ENCODE measurements at regions not wholly inside any gene's neighbourhood (a gene's known extent, or its start where the extent isn't known, plus 50 kb on each side); places are given as distances from the start of the nearest gene placed in this dataset.

- TF ChIP-seq, protein P1, sequence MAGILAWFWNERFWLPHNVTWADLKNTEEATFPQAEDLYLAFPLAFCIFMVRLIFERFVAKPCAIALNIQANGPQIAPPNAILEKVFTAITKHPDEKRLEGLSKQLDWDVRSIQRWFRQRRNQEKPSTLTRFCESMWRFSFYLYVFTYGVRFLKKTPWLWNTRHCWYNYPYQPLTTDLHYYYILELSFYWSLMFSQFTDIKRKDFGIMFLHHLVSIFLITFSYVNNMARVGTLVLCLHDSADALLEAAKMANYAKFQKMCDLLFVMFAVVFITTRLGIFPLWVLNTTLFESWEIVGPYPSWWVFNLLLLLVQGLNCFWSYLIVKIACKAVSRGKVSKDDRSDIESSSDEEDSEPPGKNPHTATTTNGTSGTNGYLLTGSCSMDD (CRISPR knock-in tag; IDR thresholded peaks at IDR 0.05), result no peak
- no peak for TF ChIP-seq ZNF740 (CRISPR knock-in tag; IDR thresholded peaks at IDR 0.05)
- TF ChIP-seq, protein P2, sequence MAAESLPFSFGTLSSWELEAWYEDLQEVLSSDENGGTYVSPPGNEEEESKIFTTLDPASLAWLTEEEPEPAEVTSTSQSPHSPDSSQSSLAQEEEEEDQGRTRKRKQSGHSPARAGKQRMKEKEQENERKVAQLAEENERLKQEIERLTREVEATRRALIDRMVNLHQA (CRISPR knock-in tag; IDR thresholded peaks at IDR 0.05), result no peak; the same call in 1 of the 2 replicates
- TF ChIP-seq ATF2 (CRISPR knock-in tag; IDR thresholded peaks at IDR 0.05), result no peak
- no peak for TF ChIP-seq ZNF746 (CRISPR knock-in tag; IDR thresholded peaks at IDR 0.05)
- TF ChIP-seq ZNF589 (CRISPR knock-in tag; conservative IDR thresholded peaks at IDR 0.05), result no peak
- TF ChIP-seq, protein P3, sequence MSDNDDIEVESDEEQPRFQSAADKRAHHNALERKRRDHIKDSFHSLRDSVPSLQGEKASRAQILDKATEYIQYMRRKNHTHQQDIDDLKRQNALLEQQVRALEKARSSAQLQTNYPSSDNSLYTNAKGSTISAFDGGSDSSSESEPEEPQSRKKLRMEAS (IDR thresholded peaks at IDR 0.05), result 0 out of 2 replicates have a peak, but pooled peaks have one; percentile 32
- TF ChIP-seq, protein P4, sequence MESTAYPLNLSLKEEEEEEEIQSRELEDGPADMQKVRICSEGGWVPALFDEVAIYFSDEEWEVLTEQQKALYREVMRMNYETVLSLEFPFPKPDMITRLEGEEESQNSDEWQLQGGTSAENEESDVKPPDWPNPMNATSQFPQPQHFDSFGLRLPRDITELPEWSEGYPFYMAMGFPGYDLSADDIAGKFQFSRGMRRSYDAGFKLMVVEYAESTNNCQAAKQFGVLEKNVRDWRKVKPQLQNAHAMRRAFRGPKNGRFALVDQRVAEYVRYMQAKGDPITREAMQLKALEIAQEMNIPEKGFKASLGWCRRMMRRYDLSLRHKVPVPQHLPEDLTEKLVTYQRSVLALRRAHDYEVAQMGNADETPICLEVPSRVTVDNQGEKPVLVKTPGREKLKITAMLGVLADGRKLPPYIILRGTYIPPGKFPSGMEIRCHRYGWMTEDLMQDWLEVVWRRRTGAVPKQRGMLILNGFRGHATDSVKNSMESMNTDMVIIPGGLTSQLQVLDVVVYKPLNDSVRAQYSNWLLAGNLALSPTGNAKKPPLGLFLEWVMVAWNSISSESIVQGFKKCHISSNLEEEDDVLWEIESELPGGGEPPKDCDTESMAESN (CRISPR knock-in tag; conservative IDR thresholded peaks at IDR 0.05), result 0 out of 2 replicates have a peak, but pooled peaks have one; percentile 40
- no peak for TF ChIP-seq FOXM1 (CRISPR knock-in tag; IDR thresholded peaks at IDR 0.05)
- TF ChIP-seq, protein P5, sequence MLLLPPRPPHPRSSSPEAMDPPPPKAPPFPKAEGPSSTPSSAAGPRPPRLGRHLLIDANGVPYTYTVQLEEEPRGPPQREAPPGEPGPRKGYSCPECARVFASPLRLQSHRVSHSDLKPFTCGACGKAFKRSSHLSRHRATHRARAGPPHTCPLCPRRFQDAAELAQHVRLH (CRISPR knock-in tag; IDR thresholded peaks at IDR 0.05; ENCODE audit: borderline replicate concordance, low read depth), result no peak
- no peak for TF ChIP-seq ZNF382 (CRISPR knock-in tag; IDR thresholded peaks at IDR 0.05; ENCODE audit: borderline replicate concordance)
- TF ChIP-seq MTF1 (CRISPR knock-in tag; IDR thresholded peaks at IDR 0.05), result no peak
- TF ChIP-seq DPF2 (CRISPR knock-in tag; IDR thresholded peaks at IDR 0.05; ENCODE audit: borderline replicate concordance, low read depth), result no peak
- no peak for TF ChIP-seq FOXP1 (IDR thresholded peaks at IDR 0.05)
- no peak for TF ChIP-seq FOXP1 (CRISPR knock-in tag; IDR thresholded peaks at IDR 0.05)
- TF ChIP-seq, protein P6, sequence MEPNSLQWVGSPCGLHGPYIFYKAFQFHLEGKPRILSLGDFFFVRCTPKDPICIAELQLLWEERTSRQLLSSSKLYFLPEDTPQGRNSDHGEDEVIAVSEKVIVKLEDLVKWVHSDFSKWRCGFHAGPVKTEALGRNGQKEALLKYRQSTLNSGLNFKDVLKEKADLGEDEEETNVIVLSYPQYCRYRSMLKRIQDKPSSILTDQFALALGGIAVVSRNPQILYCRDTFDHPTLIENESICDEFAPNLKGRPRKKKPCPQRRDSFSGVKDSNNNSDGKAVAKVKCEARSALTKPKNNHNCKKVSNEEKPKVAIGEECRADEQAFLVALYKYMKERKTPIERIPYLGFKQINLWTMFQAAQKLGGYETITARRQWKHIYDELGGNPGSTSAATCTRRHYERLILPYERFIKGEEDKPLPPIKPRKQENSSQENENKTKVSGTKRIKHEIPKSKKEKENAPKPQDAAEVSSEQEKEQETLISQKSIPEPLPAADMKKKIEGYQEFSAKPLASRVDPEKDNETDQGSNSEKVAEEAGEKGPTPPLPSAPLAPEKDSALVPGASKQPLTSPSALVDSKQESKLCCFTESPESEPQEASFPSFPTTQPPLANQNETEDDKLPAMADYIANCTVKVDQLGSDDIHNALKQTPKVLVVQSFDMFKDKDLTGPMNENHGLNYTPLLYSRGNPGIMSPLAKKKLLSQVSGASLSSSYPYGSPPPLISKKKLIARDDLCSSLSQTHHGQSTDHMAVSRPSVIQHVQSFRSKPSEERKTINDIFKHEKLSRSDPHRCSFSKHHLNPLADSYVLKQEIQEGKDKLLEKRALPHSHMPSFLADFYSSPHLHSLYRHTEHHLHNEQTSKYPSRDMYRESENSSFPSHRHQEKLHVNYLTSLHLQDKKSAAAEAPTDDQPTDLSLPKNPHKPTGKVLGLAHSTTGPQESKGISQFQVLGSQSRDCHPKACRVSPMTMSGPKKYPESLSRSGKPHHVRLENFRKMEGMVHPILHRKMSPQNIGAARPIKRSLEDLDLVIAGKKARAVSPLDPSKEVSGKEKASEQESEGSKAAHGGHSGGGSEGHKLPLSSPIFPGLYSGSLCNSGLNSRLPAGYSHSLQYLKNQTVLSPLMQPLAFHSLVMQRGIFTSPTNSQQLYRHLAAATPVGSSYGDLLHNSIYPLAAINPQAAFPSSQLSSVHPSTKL (CRISPR knock-in tag; IDR thresholded peaks at IDR 0.05), result no peak; the same call in 1 of the 2 replicates
- no peak for TF ChIP-seq TOPORS (CRISPR knock-in tag; IDR thresholded peaks at IDR 0.05)
- TF ChIP-seq RARA (CRISPR knock-in tag; IDR thresholded peaks at IDR 0.05), result no peak
- TF ChIP-seq ELF3 (CRISPR knock-in tag; IDR thresholded peaks at IDR 0.05), result 0 out of 2 replicates have a peak, but pooled peaks have one; percentile 32
- no peak for TF ChIP-seq KAT7 (CRISPR knock-in tag; IDR thresholded peaks at IDR 0.05; ENCODE audit: borderline replicate concordance)
- TF ChIP-seq SNRNP70 (IDR thresholded peaks at IDR 0.05; ENCODE audit: low read depth, low read length), result no peak
Observed at GRCh38 chr6:27177485-27178406, 69.8 kb upstream of the PRSS16 start (continued).

Measured in HepG2 (cell line).